DOHH2 (cell line): ENCODE measurements at regions not wholly inside any gene's neighbourhood (a gene's known extent, or its start where the extent isn't known, plus 50 kb on each side); places are given as distances from the start of the nearest gene placed in this dataset.

ENCODE experiments used
- H3F3A ChIP-seq: fragments of 200-600 bp; sonication (generic), shearing (Covaris generic); 2 replicates; pipeline ENCODE4 v1.6.0; 2016; ENCODE audit warnings: antibody characterized with exemption, mild to moderate bottlenecking; ENCODE audit not compliant: control insufficient read depth, insufficient read depth
- H3K27ac ChIP-seq: fragments of 200-600 bp; sonication (generic); 2 replicates; pipeline ENCODE4 v1.5.1; 2014; ENCODE audit warnings: low read depth, mild to moderate bottlenecking, low read length, moderate library complexity
- H3K27me3 ChIP-seq: fragments of 200-600 bp; sonication (generic); 2 replicates; pipeline ENCODE4 v1.6.1; 2014; ENCODE audit warnings: mild to moderate bottlenecking, low read length, mixed read lengths; ENCODE audit not compliant: control insufficient read depth
- H3K36me3 ChIP-seq: fragments of 200-600 bp; sonication (generic); 2 replicates; pipeline ENCODE4 v1.6.1; 2014; ENCODE audit warnings: mild to moderate bottlenecking, low read length, moderate library complexity, mixed read lengths; ENCODE audit not compliant: control insufficient read depth
- H3K4me1 ChIP-seq: fragments of 200-600 bp; sonication (generic); 2 replicates; pipeline ENCODE4 v1.6.1; 2014; ENCODE audit warnings: mild to moderate bottlenecking, low read length, mixed read lengths; ENCODE audit not compliant: control insufficient read depth
- H3K4me2 ChIP-seq: fragments of 200-600 bp; sonication (generic); 2 replicates; pipeline ENCODE4 v1.6.0; 2014; ENCODE audit warnings: mild to moderate bottlenecking, low read length, moderate library complexity
- H3K4me3 ChIP-seq: fragments of 200-600 bp; sonication (generic); 2 replicates; pipeline ENCODE4 v1.5.1; 2014; ENCODE audit warnings: mild to moderate bottlenecking, low read length, mixed read lengths
- H3K79me2 ChIP-seq: fragments of 200-600 bp; sonication (generic); 2 replicates; pipeline ENCODE4 v1.6.1; 2014; ENCODE audit warnings: mild to moderate bottlenecking, low read length, mixed read lengths; ENCODE audit not compliant: control insufficient read depth
- H3K9me2 ChIP-seq: fragments of 200-600 bp; sonication (generic); replicated peaks from 2 replicates; pipeline ENCODE4 v1.6.1; 2014; ENCODE audit warnings: mild to moderate bottlenecking, low read length, mixed read lengths; ENCODE audit not compliant: control insufficient read depth
- H3K9me3 ChIP-seq: fragments of 200-600 bp; sonication (generic); 2 replicates; pipeline ENCODE4 v1.6.1; 2014; ENCODE audit warnings: antibody characterized with exemption, low read length, mixed read lengths; ENCODE audit not compliant: control insufficient read depth, insufficient read depth
- H4K20me1 ChIP-seq: fragments of 200-600 bp; sonication (generic); 2 replicates; pipeline ENCODE4 v1.6.0; 2014; ENCODE audit warnings: low read depth, mild to moderate bottlenecking, antibody characterized with exemption, low read length, moderate library complexity; ENCODE audit not compliant: control insufficient read depth, insufficient read depth
- EZH2phosphoT487 ChIP-seq: fragments of 200-600 bp; sonication (generic); IDR thresholded peaks from 2 replicates; pipeline ENCODE4 v1.6.1; 2017; ENCODE audit warnings: borderline replicate concordance, mild to moderate bottlenecking, antibody characterized with exemption, low read length, moderate library complexity, mixed read lengths
- TF ChIP-seq, protein P1 (sequence below): fragments of 200-600 bp; sonication (generic); IDR thresholded peaks from one replicate; pipeline ENCODE4 v1.5.1; 2014; ENCODE audit warnings: antibody characterized with exemption, mild to moderate bottlenecking, low read depth, low read length; ENCODE audit not compliant: poor library complexity, severe bottlenecking

DNA sequence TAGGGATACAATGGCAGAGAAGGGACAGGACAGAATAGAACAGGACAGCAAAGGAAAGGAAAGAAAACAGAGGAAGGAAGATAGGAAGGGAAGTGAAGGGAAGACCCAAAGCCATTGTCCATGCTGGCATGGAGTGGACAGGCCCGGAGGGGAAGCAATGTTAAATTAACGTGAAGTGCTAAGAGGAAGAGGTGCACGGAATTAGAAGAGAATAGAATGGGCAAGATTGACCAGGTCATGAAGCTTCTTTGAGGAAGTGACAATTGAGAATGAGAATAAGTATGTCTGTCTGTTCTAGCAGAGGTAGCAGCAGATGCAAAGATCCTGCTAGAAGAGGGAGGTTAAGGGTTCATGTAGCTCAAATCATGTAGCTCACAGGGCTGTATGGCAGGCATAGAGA, 117.2 kb downstream of the MAF start:
- H4K20me1 ChIP-seq, result no peaks in the 10 kb centered on the region
- no peak overlapping the region for H3K4me3 ChIP-seq
- H3F3A ChIP-seq, result no peaks in the 10 kb centered on the region
- no peaks in the 10 kb centered on the region for H3K79me2 ChIP-seq
- no peaks in the 10 kb centered on the region for H3K36me3 ChIP-seq
- H3K27me3 ChIP-seq, result no peaks in the 10 kb centered on the region
- H3K4me2 ChIP-seq, result no peak overlapping the region
- no peaks in the 10 kb centered on the region for H3K9me3 ChIP-seq
- TF ChIP-seq EZH2phosphoT487, result no peak
- TF ChIP-seq, protein P1, sequence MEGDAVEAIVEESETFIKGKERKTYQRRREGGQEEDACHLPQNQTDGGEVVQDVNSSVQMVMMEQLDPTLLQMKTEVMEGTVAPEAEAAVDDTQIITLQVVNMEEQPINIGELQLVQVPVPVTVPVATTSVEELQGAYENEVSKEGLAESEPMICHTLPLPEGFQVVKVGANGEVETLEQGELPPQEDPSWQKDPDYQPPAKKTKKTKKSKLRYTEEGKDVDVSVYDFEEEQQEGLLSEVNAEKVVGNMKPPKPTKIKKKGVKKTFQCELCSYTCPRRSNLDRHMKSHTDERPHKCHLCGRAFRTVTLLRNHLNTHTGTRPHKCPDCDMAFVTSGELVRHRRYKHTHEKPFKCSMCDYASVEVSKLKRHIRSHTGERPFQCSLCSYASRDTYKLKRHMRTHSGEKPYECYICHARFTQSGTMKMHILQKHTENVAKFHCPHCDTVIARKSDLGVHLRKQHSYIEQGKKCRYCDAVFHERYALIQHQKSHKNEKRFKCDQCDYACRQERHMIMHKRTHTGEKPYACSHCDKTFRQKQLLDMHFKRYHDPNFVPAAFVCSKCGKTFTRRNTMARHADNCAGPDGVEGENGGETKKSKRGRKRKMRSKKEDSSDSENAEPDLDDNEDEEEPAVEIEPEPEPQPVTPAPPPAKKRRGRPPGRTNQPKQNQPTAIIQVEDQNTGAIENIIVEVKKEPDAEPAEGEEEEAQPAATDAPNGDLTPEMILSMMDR, result no peak
- no peak overlapping the region for H3K27ac ChIP-seq
- no peaks in the 10 kb centered on the region for H3K9me2 ChIP-seq
- H3K4me1 ChIP-seq, result no peaks in the 10 kb centered on the region

DNA sequence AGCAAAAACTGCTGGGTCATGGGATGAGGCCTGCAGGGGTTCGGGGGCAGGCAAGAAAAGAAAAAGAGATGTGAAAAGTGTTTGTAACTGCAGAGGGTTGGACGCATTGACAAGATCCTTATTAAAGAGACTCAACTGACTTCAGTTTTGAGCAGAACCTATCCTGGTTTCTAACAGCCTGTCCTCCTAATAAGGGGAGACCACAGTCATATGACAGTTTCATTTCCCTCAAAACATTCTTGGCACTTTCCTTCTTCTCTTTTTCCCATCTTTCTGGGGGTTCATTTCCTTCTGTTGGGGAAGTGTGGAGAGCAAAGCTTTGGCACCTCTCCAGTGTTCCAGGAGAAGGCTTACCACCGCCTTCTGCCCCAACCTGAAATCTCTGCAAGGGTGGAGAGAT, 118.5 kb downstream of the MAF start:
- TF ChIP-seq, protein P1, result no peak
- no peak for TF ChIP-seq EZH2phosphoT487
- no peak overlapping the region for H3K27ac ChIP-seq
- no peak overlapping the region for H3K4me2 ChIP-seq
- no peaks in the 10 kb centered on the region for H4K20me1 ChIP-seq
- no peak overlapping the region for H3K4me3 ChIP-seq
- no peaks in the 10 kb centered on the region for H3K36me3 ChIP-seq
- no peaks in the 10 kb centered on the region for H3K79me2 ChIP-seq
- no peaks in the 10 kb centered on the region for H3F3A ChIP-seq
- no peaks in the 10 kb centered on the region for H3K4me1 ChIP-seq
- no peaks in the 10 kb centered on the region for H3K9me2 ChIP-seq
- H3K27me3 ChIP-seq, result no peaks in the 10 kb centered on the region
- no peaks in the 10 kb centered on the region for H3K9me3 ChIP-seq

DNA sequence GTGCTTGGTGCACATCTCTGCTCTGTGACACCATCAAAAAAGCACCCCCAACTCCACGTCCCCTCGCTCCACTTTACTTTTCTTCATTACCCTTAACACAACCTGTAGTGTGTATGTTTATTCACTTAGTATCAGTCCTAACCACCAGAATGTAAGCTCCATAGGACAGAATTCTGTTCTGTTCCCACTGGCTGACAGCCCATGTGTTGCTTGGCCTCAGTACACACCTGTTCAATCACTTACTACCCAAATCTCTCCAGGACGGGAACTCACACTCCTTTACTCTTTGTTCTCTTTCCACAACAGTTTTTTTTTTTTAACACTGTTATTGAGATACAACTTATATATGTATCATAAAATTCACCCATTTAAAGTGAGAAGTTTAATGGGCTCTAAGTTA, 119.6 kb downstream of the MAF start:
- Histone ChIP-seq H3K4me3 (no peak overlapping the region), H4K20me1 (no peaks in the 10 kb centered on the region), H3K9me2 (no peaks in the 10 kb centered on the region), H3K9me3 (no peaks in the 10 kb centered on the region), H3K36me3 (no peaks in the 10 kb centered on the region), H3K27ac (no peak overlapping the region), H3K4me2 (no peak overlapping the region), H3K27me3 (no peaks in the 10 kb centered on the region), H3K4me1 (no peaks in the 10 kb centered on the region), H3F3A (no peaks in the 10 kb centered on the region), H3K79me2 (no peaks in the 10 kb centered on the region)
- TF ChIP-seq, protein P1, result no peak
- TF ChIP-seq EZH2phosphoT487, result no peak

DNA sequence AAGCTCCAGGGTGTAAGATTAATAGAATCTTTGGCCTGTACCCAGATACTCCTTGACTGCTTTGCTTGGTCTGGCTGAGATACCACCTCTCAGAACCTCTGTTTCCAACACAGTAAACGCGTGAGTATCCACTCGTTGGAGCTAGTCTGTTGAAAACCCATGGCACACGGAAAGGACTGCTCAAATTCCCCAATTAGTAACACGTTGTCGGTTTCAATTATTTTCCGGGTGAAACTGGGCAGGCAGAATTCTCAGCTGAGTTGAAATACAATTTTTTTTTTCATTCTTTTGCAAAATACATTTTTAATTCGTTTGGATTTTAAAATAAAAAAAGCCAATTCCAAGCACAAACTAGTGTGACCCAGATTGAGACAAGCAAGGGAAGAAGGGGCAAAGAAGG, 120.5 kb downstream of the MAF start:
- no peak overlapping the region for H3K27ac ChIP-seq
- no peaks in the 10 kb centered on the region for H3K9me2 ChIP-seq
- TF ChIP-seq EZH2phosphoT487, result no peak
- TF ChIP-seq, protein P1, result no peak
- H3K79me2 ChIP-seq, result no peaks in the 10 kb centered on the region
- H3K9me3 ChIP-seq, result no peaks in the 10 kb centered on the region
- no peaks in the 10 kb centered on the region for H3K36me3 ChIP-seq
- H3K4me3 ChIP-seq, result no peak overlapping the region
- H3F3A ChIP-seq, result no peaks in the 10 kb centered on the region
- no peak overlapping the region for H3K4me2 ChIP-seq
- H3K4me1 ChIP-seq, result no peaks in the 10 kb centered on the region
- no peaks in the 10 kb centered on the region for H4K20me1 ChIP-seq
- H3K27me3 ChIP-seq, result no peaks in the 10 kb centered on the region
